ENCODE measurements at regions not wholly inside any gene's neighbourhood (a gene's known extent, or its start where the extent isn't known, plus 50 kb on each side); places are given as distances from the start of the nearest gene placed in this dataset.

GRCh38 chr18:26723981-26724380 lies 141.5 kb downstream of the AQP4 start:
- no peaks in the 10 kb centered on the region for H3K27me3 Mint-ChIP-seq
- H3K4me3 Mint-ChIP-seq = no peak overlapping the region
- no peaks in the 10 kb centered on the region for H3K4me1 Mint-ChIP-seq
- no peak for ATAC-seq
- no peak overlapping the region for H3K27ac Mint-ChIP-seq
- H3K9me3 Mint-ChIP-seq = no peaks in the 10 kb centered on the region
- no peaks in the 10 kb centered on the region for H3K36me3 Mint-ChIP-seq (ENCODE audit: low read depth)
- DNase-seq = no peak

DNA sequence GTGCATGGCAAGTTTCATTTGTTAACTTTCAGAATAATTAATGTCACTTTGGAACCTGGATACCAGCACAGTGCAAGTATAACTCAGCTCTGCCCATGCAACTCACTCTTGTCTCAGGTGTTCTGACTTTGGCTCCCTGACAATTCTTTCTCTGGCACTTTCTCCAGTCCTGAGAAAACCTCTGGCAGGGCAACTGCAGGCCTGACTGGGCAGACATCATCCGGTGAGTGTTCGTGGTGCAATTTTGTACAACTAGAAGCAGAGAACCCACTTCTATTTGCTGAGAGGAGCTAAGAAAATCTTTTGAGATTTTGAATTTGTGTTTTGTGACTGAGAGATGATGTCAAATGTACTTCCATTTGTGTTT lies 143.0 kb downstream of the AQP4 start:
- H3K4me3 Mint-ChIP-seq = no peak overlapping the region
- no peak for ATAC-seq
- H3K36me3 Mint-ChIP-seq (ENCODE audit: low read depth) = no peaks in the 10 kb centered on the region
- H3K27me3 Mint-ChIP-seq = no peaks in the 10 kb centered on the region
- DNase-seq = no peak
- H3K27ac Mint-ChIP-seq = no peak overlapping the region
- H3K9me3 Mint-ChIP-seq = no peaks in the 10 kb centered on the region
- H3K4me1 Mint-ChIP-seq = no peaks in the 10 kb centered on the region

DNA sequence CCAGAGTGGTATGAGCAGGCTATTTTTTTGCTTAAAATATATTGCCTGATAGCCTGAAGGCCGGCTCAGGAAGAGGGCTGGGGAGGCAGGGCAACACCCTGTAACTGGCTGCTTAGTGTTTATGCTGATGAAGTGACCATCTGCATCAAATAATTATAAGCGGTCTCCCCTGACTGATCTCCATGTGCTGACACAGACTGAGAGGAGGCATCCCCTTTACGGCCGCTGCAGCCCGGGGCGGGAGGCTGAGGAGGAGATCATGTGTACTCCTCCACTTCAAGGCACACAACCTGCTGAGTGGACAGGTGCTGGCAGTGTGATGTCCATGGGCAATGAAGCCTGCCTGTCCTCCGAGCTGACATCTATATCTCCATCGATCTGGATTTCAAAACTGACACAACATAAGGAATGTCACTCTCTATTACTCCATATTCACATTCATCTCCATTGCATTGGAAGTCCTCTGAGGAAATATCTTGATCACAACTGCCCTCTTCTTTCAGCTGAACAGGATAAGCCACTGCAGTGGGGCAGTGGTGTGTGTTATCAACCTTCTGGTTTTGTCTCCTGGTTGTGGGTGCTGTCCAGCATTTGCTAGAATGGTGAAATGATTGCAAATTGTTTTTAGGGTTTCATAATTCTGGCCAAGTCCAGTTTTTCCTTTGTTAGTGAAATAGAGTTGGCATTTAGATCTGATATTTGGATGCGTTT lies 143.5 kb downstream of the AQP4 start:
- ATAC-seq = no peak
- Mint-ChIP-seq H3K9me3 (no peaks in the 10 kb centered on the region), H3K36me3 (ENCODE audit: low read depth) (no peaks in the 10 kb centered on the region), H3K27me3 (no peaks in the 10 kb centered on the region), H3K4me3 (no peak overlapping the region), H3K27ac (no peak overlapping the region), H3K4me1 (no peaks in the 10 kb centered on the region)
- DNase-seq = no peak

- Mint-ChIP-seq H3K9me3 (no peaks in the 10 kb centered on the region), H3K36me3 (ENCODE audit: low read depth) (no peaks in the 10 kb centered on the region), H3K27ac (no peak overlapping the region), H3K4me3 (no peak overlapping the region), H3K4me1 (no peaks in the 10 kb centered on the region), H3K27me3 (no peaks in the 10 kb centered on the region)
- ATAC-seq (no peak), DNase-seq (no peak)
Observed at GRCh38 chr18:26719896-26720295, 145.6 kb downstream of the AQP4 start.

GRCh38 chr18:26717123-26717719 lies 148.3 kb downstream of the AQP4 start:
- ATAC-seq (no peak), DNase-seq (no peak)
- Mint-ChIP-seq H3K9me3 (no peaks in the 10 kb centered on the region), H3K4me3 (no peak overlapping the region), H3K27ac (no peak overlapping the region), H3K36me3 (ENCODE audit: low read depth) (no peaks in the 10 kb centered on the region), H3K27me3 (no peaks in the 10 kb centered on the region), H3K4me1 (no peaks in the 10 kb centered on the region)

DNA sequence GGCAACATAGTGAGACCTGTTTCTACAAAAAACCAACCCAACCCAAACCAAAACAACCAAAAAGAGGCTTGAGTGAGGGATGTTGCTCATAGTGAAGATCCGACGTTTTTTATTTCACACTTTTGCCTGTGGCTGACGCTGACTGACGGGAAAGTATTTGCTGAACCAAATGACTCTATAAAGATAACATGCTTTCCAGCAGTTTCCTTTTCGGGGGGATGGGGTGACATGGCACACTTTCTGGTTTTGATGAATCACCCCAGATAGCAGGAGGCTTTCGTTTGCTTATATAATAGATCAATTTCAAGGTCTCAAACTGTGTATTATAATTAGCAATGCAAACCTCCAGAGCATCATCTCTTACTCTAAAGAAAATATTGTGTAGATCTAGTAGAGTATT lies 150.8 kb downstream of the AQP4 start:
- ATAC-seq (no peak), DNase-seq (no peak)
- Mint-ChIP-seq H3K4me3 (no peak overlapping the region), H3K27me3 (peaks cover 2% of the 10 kb centered on the region), H3K4me1 (peaks cover 3% of the 10 kb centered on the region), H3K27ac (no peak overlapping the region), H3K36me3 (ENCODE audit: low read depth) (no peaks in the 10 kb centered on the region), H3K9me3 (no peaks in the 10 kb centered on the region)

- Mint-ChIP-seq H3K27ac (no peak overlapping the region), H3K9me3 (no peaks in the 10 kb centered on the region), H3K36me3 (ENCODE audit: low read depth) (no peaks in the 10 kb centered on the region), H3K4me3 (no peak overlapping the region), H3K4me1 (peaks cover 3% of the 10 kb centered on the region), H3K27me3 (peaks cover 2% of the 10 kb centered on the region)
- ATAC-seq (no peak), DNase-seq (no peak)
Observed at GRCh38 chr18:26711756-26712155, 153.8 kb downstream of the AQP4 start.

DNA sequence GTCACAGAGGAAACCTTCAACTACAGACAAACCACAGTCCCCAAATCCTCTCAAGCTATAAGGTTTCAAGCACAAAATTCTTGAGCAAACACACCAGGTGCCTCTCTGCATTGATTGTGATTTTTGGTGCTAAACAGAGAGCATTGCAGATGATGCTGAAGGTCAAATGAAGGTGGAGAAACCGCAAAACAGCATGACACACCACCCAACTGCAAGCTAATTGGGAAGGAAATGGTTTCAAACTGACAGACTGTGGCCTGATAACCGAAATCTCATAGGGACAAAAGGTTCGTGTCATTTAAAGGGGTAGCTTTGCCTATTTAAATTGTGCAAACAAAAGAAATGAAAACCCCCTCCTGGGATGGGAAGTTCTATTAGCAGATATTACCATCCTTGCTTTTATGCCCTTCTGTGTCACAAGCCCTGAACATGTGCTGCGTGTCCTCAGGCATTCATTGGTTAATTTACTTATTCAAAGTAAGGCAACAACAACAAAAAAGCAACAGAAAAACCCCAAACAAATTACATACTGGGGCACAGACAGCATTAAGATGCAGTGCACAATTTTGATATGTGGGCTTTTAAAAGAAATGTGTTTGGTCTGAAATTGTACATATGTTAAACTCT lies 154.9 kb downstream of the AQP4 start:
- H3K4me3 Mint-ChIP-seq = no peak overlapping the region
- DNase-seq (no peak), ATAC-seq (no peak)
- peaks cover 3% of the 10 kb centered on the region for H3K4me1 Mint-ChIP-seq
- no peaks in the 10 kb centered on the region for H3K9me3 Mint-ChIP-seq
- no peaks in the 10 kb centered on the region for H3K36me3 Mint-ChIP-seq (ENCODE audit: low read depth)
- H3K27ac Mint-ChIP-seq = no peak overlapping the region
- H3K27me3 Mint-ChIP-seq = peaks cover 2% of the 10 kb centered on the region

DNA sequence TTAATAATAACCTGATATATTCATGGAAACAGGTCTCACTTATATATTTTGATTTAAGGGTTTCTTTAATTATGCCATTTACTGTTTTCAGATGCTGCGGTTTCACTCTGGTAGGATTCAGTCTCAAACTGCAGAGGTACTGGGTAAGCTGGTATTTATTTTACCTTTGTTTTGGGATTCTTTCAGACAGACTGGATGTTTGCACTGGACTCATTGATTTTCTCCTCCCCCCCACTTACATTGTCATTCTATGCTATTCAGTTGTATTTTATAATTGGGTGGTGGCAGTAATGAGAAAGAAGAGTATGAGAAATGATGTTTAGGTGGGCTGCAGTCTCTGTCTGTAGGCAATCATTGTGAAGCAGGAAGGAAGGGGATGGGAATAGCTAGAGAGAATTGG lies 155.6 kb downstream of the AQP4 start:
- Mint-ChIP-seq H3K27me3 (peaks cover 2% of the 10 kb centered on the region), H3K4me1 (peaks cover 3% of the 10 kb centered on the region)
- DNase-seq = no peak

GRCh38 chr18:26708806-26709716 lies 156.4 kb downstream of the AQP4 start:
- H3K9me3 Mint-ChIP-seq = no peaks in the 10 kb centered on the region
- H3K27me3 Mint-ChIP-seq = peaks cover 2% of the 10 kb centered on the region
- no peak overlapping the region for H3K4me3 Mint-ChIP-seq
- no peak overlapping the region for H3K27ac Mint-ChIP-seq
- H3K4me1 Mint-ChIP-seq = peaks cover 3% of the 10 kb centered on the region
- no peaks in the 10 kb centered on the region for H3K36me3 Mint-ChIP-seq (ENCODE audit: low read depth)
- ATAC-seq (no peak), DNase-seq (no peak)

More for the DNA sequence above, 155.6 kb downstream of the AQP4 start:
- Mint-ChIP-seq H3K9me3 (no peaks in the 10 kb centered on the region), H3K36me3 (ENCODE audit: low read depth) (no peaks in the 10 kb centered on the region), H3K4me3 (no peak overlapping the region), H3K27ac (no peak overlapping the region)
- no peak for ATAC-seq

GRCh38 chr18:26706911-26707351 lies 158.6 kb downstream of the AQP4 start:
- DNase-seq (no peak), ATAC-seq (no peak)
- Mint-ChIP-seq H3K27me3 (peaks cover 2% of the 10 kb centered on the region), H3K4me3 (no peak overlapping the region), H3K4me1 (peaks cover 3% of the 10 kb centered on the region), H3K27ac (no peak overlapping the region), H3K9me3 (no peaks in the 10 kb centered on the region), H3K36me3 (ENCODE audit: low read depth) (no peaks in the 10 kb centered on the region)

- Mint-ChIP-seq H3K36me3 (ENCODE audit: low read depth) (no peaks in the 10 kb centered on the region), H3K27ac (no peak overlapping the region), H3K4me3 (no peak overlapping the region), H3K4me1 (peaks cover 2% of the 10 kb centered on the region), H3K9me3 (no peaks in the 10 kb centered on the region), H3K27me3 (peaks cover 2% of the 10 kb centered on the region)
- DNase-seq = no peak
- no peak for ATAC-seq
Observed at GRCh38 chr18:26705757-26706156, 157.4 kb upstream of the KCTD1 start.

- no peaks in the 10 kb centered on the region for H3K9me3 Mint-ChIP-seq
- no peak overlapping the region for H3K4me3 Mint-ChIP-seq
- no peak overlapping the region for H3K27ac Mint-ChIP-seq
- H3K4me1 Mint-ChIP-seq = no peaks in the 10 kb centered on the region
- peaks cover under 1% of the 10 kb centered on the region for H3K27me3 Mint-ChIP-seq
- DNase-seq (no peak), ATAC-seq (no peak)
- H3K36me3 Mint-ChIP-seq (ENCODE audit: low read depth) = no peaks in the 10 kb centered on the region
Observed at GRCh38 chr18:26703170-26703930, 155.0 kb upstream of the KCTD1 start.

GRCh38 chr18:26702086-26702485 lies 153.7 kb upstream of the KCTD1 start:
- DNase-seq (no peak), ATAC-seq (no peak)
- no peaks in the 10 kb centered on the region for H3K9me3 Mint-ChIP-seq
- no peaks in the 10 kb centered on the region for H3K4me1 Mint-ChIP-seq
- no peak overlapping the region for H3K4me3 Mint-ChIP-seq
- no peak overlapping the region for H3K27ac Mint-ChIP-seq
- peaks cover 2% of the 10 kb centered on the region for H3K27me3 Mint-ChIP-seq
- H3K36me3 Mint-ChIP-seq (ENCODE audit: low read depth) = no peaks in the 10 kb centered on the region

Data from activated naive CD8-positive, alpha-beta T cell treated with anti-CD3 and anti-CD28 coated beads, Interleukin-2, amount 50 U/mL, for 24 hours (primary cell).